ENCODE measurements at regions not wholly inside any gene's neighbourhood (a gene's known extent, or its start where the extent isn't known, plus 50 kb on each side); places are given as distances from the start of the nearest gene placed in this dataset.

DNA sequence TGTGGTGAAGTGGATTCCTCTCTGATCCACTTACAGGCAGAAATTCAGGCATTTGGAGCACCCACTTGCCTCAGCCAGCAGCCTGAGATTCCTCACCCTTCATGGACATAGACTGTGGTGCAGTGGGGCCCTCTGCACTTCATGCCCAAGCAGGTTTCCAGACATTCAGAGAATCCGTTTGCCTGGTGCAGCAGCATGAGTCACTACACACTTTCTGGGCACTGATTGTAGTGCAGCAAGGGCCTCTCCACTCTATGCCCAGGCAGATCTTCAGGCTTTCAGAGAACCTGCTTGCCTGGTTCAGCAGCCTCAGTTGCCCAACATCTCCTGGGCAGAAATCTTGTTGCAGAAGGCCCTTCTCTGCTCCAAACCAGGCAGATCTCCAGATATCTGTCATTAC is 920.9 kb downstream of the SLITRK5 start:
- DNase-seq (ENCODE audit: low read depth): no peak

DNA sequence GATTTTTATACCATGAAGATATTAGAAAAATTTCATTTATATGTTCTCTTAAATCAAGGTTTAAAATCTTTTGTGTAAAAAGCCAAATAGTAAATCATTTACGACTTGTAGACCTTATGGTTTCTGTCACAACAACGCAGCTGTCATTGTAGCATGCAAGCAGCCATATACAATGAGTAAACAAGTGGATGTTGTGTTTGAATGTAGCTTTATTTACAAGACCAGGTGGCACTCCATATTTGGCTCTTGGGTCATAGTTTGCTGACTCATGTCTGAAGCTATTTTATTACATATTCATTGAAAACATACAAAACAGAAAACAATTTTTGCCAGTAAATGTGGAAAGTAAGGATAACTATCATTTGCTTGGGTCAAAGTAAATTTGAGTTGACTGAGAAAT is 930.8 kb downstream of the SLITRK5 start:
- peak; percentile 15 for DNase-seq (ENCODE audit: low read depth)

DNA sequence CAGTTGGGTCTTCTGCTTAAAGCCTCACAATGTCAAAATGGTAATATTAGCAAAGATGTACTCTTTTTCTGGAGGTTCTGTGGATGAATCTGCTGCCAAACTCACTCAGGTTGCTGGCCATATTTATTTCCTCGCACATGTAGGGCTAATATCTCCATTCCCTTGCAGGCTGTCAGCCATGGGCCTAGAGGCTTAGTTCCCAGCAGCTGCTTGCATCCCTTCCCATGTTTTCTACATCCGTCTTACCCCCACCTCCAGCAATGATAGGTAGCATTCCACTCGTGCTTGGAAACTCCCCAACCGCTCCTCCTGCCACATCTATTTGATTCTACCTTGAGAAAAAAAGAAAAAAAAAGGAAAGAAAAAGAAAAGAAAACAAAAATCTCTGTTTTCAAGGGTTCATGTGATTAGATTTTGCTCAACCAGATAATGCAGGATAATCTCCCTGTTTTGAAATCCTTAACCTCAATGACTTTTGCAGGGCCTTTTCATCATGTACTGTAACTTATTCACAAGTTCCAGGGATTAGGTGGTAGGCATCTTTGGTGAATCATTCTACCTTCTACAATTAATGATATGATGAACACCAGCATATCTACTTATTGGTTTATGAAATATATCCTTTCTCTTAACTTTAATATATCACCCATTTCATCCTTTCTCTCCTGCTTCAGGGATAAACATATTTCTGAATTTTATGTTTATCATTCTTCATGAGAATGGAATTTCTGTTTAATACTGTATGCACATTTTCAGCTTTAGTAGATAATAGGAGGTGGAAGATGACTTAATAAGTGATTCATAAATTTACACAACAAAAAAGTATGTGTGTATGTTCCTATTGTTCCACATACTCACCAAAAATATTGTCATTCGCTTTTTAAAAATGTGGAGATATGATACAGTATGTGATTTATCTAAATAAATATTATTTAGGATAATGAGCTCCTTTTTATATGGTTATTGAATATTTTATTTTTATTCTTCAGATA is 931.9 kb downstream of the SLITRK5 start:
- DNase-seq (ENCODE audit: low read depth): peak; percentile 88

GRCh38 chr13:88617176-88617575 is 946.0 kb downstream of the SLITRK5 start:
- DNase-seq (ENCODE audit: low read depth): no peak

GRCh38 chr13:88622362-88622973 is 951.3 kb downstream of the SLITRK5 start:
- peak; percentile 40 for DNase-seq (ENCODE audit: low read depth)

DNA sequence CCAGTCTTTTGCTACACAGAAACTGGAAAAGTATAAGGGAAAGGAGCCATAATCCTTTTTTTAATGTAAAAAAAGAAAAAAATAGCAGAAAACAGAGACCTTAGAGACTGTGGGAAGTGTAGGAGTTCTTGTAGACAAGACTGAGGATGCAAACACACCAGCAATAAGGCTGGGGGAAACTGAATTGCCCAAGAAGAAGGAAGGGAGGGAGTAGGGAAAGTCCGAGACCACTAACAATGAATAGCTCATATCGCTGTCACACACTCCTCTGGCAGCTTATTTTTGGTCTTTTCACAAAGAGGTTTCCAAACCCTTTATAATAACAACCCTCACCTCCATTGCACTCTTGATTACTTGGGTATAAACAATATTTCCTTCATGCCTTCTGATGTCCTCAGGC is 952.0 kb downstream of the SLITRK5 start:
- DNase-seq (ENCODE audit: low read depth): no peak

- peak; percentile 79 for DNase-seq (ENCODE audit: low read depth)
Observed at GRCh38 chr13:88627071-88627470, 955.9 kb downstream of the SLITRK5 start.

DNA sequence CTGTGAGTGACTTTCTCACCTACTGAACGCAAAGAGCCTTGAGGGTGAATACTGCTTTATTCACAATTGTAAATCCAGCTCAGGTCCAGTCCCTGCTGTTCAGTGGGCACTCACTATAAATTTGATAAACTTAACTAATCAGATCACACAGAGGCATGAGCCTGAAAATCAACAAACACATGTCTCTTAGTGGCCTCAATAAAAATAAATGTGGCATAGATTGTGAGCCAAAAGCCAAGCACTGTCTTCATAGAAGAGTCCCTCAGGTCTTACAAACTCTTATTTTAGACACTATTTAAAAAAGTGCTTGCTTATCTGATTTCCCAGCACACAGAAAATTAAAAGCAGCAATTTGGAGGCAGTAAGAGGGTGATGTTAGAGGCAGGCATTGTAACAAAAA is 957.7 kb downstream of the SLITRK5 start:
- no peak for DNase-seq (ENCODE audit: low read depth)

GRCh38 chr13:88637935-88638334 is 966.8 kb downstream of the SLITRK5 start:
- no peak for DNase-seq (ENCODE audit: low read depth)

- DNase-seq (ENCODE audit: low read depth): no peak
Observed at GRCh38 chr13:88643233-88643632, 972.1 kb downstream of the SLITRK5 start.

GRCh38 chr13:88648598-88649373 is 977.6 kb downstream of the SLITRK5 start:
- DNase-seq (ENCODE audit: low read depth): no peak

DNA sequence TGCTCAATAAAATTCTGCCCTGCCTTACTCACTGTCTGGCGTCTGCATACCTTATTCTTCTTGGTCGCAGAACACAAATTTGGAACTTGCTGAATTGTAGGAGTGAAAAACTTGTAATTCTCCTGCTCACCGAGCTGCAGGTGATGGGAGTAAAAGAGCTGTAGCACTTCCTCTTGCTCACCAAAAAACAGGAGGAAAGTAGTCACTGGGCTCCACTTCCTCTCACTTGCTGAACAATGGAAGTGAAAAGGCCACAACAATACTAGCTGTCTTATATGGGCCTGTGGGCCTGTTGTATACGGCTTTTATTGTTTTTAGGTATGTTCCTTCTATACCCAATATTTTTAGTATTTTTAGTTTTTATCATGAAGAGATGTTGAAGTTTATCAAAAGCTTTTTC is 978.7 kb downstream of the SLITRK5 start:
- no peak for DNase-seq (ENCODE audit: low read depth)

GRCh38 chr13:88651531-88651930 is 980.4 kb downstream of the SLITRK5 start:
- DNase-seq (ENCODE audit: low read depth): no peak

DNA sequence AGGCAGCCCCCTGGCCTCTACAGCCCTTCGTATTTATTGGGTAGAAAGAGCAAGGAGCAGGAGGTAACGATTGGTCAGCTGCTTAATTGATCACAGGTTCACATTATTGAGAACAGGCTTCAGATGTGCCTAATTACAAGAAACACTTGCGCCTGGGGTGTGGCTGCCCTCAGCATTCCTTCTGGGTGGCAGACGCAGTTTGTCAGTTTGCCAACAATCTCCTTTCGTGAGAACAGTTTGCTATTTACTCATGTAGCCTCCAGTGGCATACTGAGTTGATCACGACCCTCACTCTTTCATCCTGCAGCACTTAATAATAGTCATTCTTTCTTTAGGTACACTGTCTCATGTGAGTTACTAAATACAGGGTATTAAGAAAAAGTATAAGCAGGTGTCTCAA is 985.6 kb downstream of the SLITRK5 start:
- DNase-seq (ENCODE audit: low read depth): no peak

- DNase-seq (ENCODE audit: low read depth): no peak
Observed at GRCh38 chr13:88670509-88670908, 999.3 kb downstream of the SLITRK5 start.

DNA sequence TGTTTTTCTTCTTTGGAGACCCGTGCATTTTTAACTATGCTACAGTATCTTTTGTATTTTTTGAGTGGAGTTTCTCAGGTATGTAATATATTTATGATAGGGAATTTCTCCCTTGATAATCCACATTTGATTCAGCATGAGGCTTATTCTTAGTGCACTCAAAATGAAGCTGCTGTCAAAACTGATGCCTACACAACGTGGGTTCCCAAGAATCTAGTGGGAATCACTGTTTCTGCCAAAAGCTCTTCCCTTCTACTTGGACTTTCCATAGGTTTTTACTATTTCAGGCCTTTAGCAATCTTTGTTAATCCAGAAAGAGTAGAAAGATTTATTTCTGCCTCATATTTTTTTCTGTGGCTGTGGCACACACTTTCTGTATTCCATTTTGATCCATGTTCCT is 1003.7 kb downstream of the SLITRK5 start:
- DNase-seq (ENCODE audit: low read depth): no peak

DNA sequence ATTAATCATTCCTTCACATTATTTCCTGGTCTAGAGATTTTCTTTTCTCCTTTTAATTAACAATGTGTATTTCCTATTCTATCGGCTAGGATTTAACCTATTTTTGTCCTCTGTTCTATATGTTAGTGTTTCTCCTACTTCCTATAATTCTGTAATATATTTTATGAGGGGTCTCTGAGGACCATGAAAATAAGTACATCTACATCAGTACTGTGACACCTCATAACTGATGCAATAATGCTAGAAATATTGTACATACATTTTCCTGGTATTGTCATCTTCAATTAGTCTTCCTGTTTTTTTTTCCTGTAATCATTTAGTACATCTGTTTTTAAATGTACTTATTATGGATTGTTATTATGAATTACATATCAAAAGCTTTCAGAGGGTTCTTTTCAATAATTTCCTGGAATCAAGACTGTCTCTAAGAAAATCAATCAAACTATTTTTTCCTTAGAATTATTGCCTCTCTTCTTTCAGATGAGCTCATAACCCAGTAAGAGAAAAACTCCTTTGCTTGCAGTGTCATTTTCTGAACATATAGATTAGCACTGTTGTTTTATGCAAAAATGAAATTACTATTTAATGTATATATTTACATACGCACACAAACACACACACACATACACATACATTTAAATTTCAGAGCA is 1004.3 kb downstream of the SLITRK5 start:
- DNase-seq (ENCODE audit: low read depth): no peak

DNA sequence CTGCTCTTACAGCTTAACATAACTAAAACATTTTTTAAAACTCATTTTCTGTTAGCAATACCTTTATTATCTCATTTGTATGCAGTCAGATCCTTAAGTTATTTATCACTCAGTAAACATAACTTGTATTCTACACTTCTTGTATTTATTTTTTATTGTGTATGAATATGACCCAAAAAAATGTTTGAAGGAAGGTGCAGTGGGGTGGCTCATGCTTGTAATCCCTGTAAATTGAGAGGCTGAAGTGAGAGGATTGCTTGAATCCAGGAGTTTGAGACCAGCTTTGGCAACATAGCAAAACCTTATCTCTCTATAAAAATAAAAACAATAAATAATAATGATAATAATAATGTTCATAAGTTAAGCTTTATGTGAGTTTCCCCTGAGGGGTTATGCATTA is 1004.8 kb downstream of the SLITRK5 start:
- no peak for DNase-seq (ENCODE audit: low read depth)

DNA sequence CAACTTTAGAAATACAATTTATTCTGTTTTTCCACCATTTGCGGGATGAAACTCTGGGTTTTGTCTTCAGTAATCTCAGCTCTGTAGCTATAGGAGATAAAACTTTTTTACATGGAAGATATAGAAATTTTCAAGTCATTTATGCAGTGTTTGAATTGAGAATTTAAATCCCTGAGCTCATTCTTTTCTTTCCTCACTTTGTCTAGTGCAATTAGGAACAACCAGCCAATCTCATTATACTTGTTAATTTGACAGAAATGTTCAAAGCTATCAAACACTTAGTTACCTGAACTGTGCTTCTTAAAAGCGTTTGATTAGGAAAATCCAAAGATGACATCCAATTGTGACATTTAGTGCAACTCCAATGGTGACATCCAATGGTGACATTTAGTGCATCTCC is 1014.3 kb downstream of the SLITRK5 start:
- DNase-seq (ENCODE audit: low read depth): no peak

DNA sequence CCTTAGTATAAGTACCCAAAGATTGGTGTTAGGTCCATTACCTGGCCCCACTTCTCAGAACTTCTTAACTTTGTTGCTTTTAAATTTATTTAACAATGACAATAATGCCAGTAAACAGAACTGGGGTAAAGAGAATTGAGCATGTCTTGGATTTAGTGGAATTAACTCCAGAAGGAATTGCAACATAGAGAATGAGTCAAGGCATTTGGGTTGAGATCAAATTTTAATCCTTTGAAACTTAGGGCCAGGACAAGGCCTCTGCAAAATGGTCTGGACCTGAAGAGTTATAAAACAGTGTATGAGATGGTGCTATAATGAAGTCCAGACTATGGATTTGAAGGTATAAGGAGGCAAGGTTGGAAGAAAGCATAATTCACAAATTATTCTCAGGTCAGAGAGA is 1030.4 kb downstream of the SLITRK5 start:
- peak; percentile 71 for DNase-seq (ENCODE audit: low read depth)

DNA sequence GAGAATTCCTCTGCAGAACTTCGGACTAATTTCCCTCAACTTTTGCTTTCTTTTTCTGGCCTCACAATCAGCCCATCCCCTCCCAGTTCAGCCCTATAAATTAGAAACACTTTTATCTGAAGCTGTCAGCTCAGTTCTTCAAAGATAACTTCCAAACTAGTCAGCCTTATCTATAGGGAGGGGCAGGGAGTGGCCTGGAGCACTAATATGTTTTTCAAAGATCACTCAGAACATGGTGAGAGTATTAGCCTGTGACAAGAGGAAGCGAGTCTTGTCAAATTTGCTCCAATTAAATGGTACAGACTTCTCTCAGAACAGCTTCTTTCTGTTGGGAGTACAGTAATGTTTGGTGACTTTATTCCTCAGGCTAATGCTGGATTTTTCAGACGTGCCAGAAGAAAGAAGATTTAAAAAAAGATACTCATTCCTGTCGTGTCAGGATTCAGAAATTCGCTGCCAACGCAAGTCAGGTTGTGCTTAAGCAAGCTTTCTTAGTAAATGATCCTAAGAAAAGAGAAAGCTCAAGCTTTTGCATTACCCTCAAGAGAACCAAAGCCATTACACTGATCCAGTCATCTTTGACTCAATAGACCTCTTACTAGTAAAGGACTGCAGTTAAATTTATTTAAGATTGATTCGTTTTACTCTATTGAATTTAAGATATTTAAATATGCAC is 1033.6 kb downstream of the SLITRK5 start:
- peak; percentile 17 for DNase-seq (ENCODE audit: low read depth)

- no peak for DNase-seq (ENCODE audit: low read depth)
Observed at GRCh38 chr13:88707646-88708045, 1036.5 kb downstream of the SLITRK5 start.

All from amniotic epithelial cell (primary cell).